Activated CD4-positive, alpha-beta memory T cell treated with anti-CD3 and anti-CD28 coated beads, Interleukin-2, amount 10 ng/mL, durations not matched to agents 7 days and 5 days (primary cell): ENCODE measurements at regions not wholly inside any gene's neighbourhood (a gene's known extent, or its start where the extent isn't known, plus 50 kb on each side); places are given as distances from the start of the nearest gene placed in this dataset.

Source experiments
- CTCF ChIA-PET: fragments of 350-600 bp; sonication (Branson Sonifier 250); formaldehyde crosslinking; loops from one replicate; lab custom pipeline; 2021; ENCODE audit warnings: antibody characterized with exemption, inconsistent platforms; lab: Charles Lee
- POLR2A ChIA-PET: fragments of 350-600 bp; sonication (Branson Sonifier 250); formaldehyde crosslinking; loops from one replicate; lab custom pipeline; 2021; ENCODE audit warnings: antibody characterized with exemption; lab: Charles Lee
- DNase-seq: peaks from one replicate; pipeline ENCODE4 v3.0.0-alpha.2; 2020
- H3K27ac Mint-ChIP-seq: one replicate; pipeline ENCODE4 v1.8.0; 2021; ENCODE audit warnings: mild to moderate bottlenecking, mixed read lengths
- H3K27me3 Mint-ChIP-seq: one replicate; pipeline ENCODE4 v1.8.0; 2021; ENCODE audit warnings: mixed read lengths
- H3K36me3 Mint-ChIP-seq: one replicate; pipeline ENCODE4 v1.8.0; 2021; ENCODE audit warnings: low read depth, mixed read lengths
- H3K4me1 Mint-ChIP-seq: one replicate; pipeline ENCODE4 v1.8.0; 2021; ENCODE audit warnings: mixed read lengths
- H3K4me3 Mint-ChIP-seq: one replicate; pipeline ENCODE4 v1.8.0; 2021; ENCODE audit warnings: mild to moderate bottlenecking, mixed read lengths
- H3K9me3 Mint-ChIP-seq: one replicate; pipeline ENCODE4 v1.8.0; 2021; ENCODE audit warnings: mixed read lengths

DNA sequence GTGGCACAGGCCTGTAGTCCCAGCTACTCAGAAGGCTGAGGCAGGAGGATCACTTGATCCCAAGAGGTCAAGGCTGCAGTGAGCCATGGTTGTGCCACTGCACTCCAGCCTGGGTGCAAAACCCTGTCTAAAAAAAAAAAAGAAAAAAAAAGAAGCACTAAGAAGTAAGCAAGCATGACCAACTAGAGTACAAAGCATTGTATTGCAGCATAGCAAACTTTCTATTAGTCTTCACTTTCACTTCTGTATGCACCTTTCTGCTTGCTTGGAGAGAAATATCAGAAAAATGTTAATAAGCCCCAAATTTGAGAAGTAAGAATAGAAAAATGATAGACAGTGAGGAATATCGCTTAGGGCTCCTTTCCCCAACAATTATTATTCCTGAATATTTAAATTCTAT, 497.7 kb upstream of the WWC1 start:
- DNase-seq: no peak
- Mint-ChIP-seq H3K36me3 (no peaks in the 10 kb centered on the region), H3K27me3 (no peaks in the 10 kb centered on the region), H3K4me1 (no peaks in the 10 kb centered on the region), H3K4me3 (no peak overlapping the region), H3K9me3 (no peaks in the 10 kb centered on the region), H3K27ac (no peak overlapping the region)
- CTCF ChIA-PET: no interaction called here
- POLR2A ChIA-PET: no interaction called here

DNA sequence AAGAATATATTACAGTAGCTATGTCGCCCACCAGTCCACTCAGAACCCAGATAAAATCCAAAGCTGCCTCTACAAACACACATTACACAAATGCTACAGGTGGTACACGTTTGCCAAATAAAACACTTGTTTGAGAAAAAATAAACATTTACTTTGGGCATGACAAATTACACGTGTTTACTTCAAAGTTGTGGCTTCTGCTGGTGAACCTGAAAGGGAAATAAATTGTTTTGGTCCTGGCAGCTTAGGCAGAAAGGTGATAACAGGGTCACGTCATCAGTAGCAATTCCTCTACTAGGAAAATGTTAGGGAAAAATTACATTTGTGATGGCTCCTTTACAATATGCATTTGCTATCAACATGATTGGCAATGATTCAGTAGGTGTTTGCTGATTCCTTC, 497.3 kb upstream of the WWC1 start:
- Mint-ChIP-seq H3K27me3 (no peaks in the 10 kb centered on the region), H3K27ac (no peak overlapping the region), H3K9me3 (no peaks in the 10 kb centered on the region), H3K4me3 (no peak overlapping the region), H3K36me3 (no peaks in the 10 kb centered on the region), H3K4me1 (no peaks in the 10 kb centered on the region)
- no peak for DNase-seq
- CTCF ChIA-PET: no interaction called here
- POLR2A ChIA-PET: no interaction called here

DNA sequence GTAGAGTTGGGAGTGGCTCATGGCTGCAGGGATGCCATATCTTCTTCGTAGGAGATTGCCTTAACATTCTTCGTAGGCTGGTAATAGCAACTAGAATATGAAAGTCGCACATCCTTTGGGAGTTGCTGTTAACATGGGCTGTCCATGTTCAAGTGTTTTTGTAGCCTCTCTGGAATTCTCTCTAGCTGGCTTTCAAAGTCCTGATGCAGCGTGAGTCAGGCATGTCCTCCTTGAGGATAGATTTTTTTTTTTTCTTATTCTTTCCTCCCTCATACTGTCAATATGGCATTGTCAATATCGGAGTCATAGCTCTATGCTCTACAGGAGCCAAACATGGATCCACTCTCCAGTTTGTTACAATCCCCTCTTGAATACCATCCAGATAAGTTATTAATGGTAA, 494.8 kb upstream of the WWC1 start:
- no peaks in the 10 kb centered on the region for H3K4me1 Mint-ChIP-seq
- no peak overlapping the region for H3K27ac Mint-ChIP-seq
- no peaks in the 10 kb centered on the region for H3K9me3 Mint-ChIP-seq
- no peaks in the 10 kb centered on the region for H3K27me3 Mint-ChIP-seq
- no peak for DNase-seq
- H3K4me3 Mint-ChIP-seq: no peak overlapping the region
- ChIA-PET CTCF (no interaction called here), POLR2A (no interaction called here)
- H3K36me3 Mint-ChIP-seq: no peaks in the 10 kb centered on the region

DNA sequence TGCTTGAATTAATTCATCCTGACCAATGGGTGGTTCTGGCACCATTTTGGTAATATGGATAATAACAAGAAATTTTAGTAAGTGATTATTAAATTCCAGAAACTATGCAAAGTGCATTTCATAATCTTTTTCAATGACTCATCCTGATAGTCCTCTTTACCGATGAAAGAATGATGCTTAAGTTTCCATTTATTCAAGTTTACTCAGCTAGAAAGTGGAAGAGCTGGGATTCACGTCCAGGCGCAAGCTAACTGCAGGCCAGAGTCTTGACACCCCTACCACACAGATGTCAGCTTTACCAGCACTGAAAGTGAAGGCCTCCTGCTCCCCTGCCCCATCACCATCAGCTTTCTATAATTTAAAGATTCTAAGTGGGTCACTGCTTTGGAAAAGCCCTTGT, 493.5 kb upstream of the WWC1 start:
- no peak overlapping the region for H3K27ac Mint-ChIP-seq

DNA sequence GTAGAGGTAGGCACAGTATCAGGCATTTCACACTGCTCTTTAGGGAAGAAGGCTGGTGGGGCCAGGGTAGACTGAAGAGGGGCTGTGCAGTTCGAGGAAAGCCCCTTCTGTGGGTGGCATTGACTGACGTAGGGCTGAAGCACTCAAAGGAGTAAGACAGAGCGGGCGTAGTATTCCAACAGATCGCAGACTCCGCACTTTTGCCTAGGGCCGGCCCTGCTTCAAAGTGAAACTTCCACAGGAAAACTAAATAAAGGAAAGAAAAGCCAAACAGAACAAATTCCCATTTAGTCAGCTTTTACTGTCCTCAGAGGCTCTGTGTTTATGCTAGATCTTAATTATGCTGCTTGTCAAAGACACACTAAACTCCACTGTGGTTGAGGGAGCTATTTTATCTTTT, 493.0 kb upstream of the WWC1 start:
- ChIA-PET POLR2A (no interaction called here), CTCF (no interaction called here)
- no peak for DNase-seq
- Mint-ChIP-seq H3K27me3 (no peaks in the 10 kb centered on the region), H3K27ac (no peak overlapping the region), H3K36me3 (no peaks in the 10 kb centered on the region), H3K4me1 (no peaks in the 10 kb centered on the region), H3K4me3 (no peak overlapping the region), H3K9me3 (no peaks in the 10 kb centered on the region)

More for the DNA sequence above, 493.5 kb upstream of the WWC1 start:
- ChIA-PET CTCF (no interaction called here), POLR2A (no interaction called here)
- no peaks in the 10 kb centered on the region for H3K36me3 Mint-ChIP-seq
- H3K4me3 Mint-ChIP-seq: no peak overlapping the region
- H3K9me3 Mint-ChIP-seq: no peaks in the 10 kb centered on the region
- H3K4me1 Mint-ChIP-seq: no peaks in the 10 kb centered on the region
- no peak for DNase-seq
- no peaks in the 10 kb centered on the region for H3K27me3 Mint-ChIP-seq

DNA sequence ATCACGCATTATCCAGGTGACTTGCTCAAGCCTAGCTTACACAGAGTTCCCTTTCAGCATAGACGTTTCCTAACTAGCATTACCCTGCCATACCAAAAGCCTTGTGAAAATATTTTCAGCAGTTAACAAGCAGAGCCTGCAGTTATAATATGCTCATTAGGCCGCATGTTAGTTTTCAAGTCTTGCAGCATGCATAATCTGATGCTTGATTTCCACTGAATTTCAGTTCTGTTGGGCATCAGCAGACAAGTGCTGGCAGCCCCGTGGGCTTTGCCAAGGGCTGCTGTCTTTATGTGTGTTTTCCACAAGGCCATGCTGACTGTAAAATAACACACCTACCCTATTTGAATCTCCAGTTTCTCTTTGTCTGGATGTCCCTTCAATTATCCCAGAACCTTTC, 491.0 kb upstream of the WWC1 start:
- no peak for DNase-seq
- CTCF ChIA-PET: no interaction called here
- no peaks in the 10 kb centered on the region for H3K36me3 Mint-ChIP-seq
- POLR2A ChIA-PET: no interaction called here
- no peak overlapping the region for H3K4me3 Mint-ChIP-seq
- H3K9me3 Mint-ChIP-seq: no peaks in the 10 kb centered on the region
- no peak overlapping the region for H3K27ac Mint-ChIP-seq
- no peaks in the 10 kb centered on the region for H3K27me3 Mint-ChIP-seq
- no peaks in the 10 kb centered on the region for H3K4me1 Mint-ChIP-seq

DNA sequence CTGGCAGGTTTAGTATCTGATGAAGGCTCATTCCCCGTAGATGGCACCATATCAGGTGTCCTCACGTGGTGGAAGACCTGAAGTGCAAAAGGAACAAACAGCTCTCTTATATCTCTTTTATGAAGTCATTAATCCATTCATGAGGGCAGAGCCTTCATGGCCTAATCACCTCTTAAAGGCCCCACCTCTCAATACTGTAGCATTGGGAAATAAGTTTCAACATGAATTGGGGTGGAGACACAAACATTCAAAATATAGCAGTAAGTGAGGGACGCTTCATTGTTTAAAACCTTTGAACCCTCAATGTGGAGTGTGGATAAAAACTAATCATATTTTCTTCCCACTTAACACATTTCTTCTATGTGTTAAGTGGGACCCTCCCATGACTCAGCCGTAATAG, 489.4 kb upstream of the WWC1 start:
- H3K27ac Mint-ChIP-seq: no peak overlapping the region
- H3K4me3 Mint-ChIP-seq: no peak overlapping the region
- ChIA-PET POLR2A (no interaction called here), CTCF (no interaction called here)
- H3K4me1 Mint-ChIP-seq: no peaks in the 10 kb centered on the region
- no peaks in the 10 kb centered on the region for H3K36me3 Mint-ChIP-seq
- DNase-seq: no peak
- no peaks in the 10 kb centered on the region for H3K9me3 Mint-ChIP-seq
- H3K27me3 Mint-ChIP-seq: no peaks in the 10 kb centered on the region

- Mint-ChIP-seq H3K27ac (no peak overlapping the region), H3K9me3 (no peaks in the 10 kb centered on the region), H3K27me3 (no peaks in the 10 kb centered on the region), H3K4me1 (no peaks in the 10 kb centered on the region), H3K36me3 (no peaks in the 10 kb centered on the region), H3K4me3 (no peak overlapping the region)
- ChIA-PET POLR2A (no interaction called here), CTCF (no interaction called here)
- DNase-seq: no peak
These were observed 488.6 kb upstream of the WWC1 start for GRCh38 chr5:167802755-167803431.

GRCh38 chr5:167804512-167805220, 486.8 kb upstream of the WWC1 start:
- ChIA-PET POLR2A (no interaction called here), CTCF (no interaction called here)
- Mint-ChIP-seq H3K9me3 (no peaks in the 10 kb centered on the region), H3K27me3 (no peaks in the 10 kb centered on the region), H3K4me1 (no peaks in the 10 kb centered on the region), H3K4me3 (no peak overlapping the region), H3K27ac (no peak overlapping the region), H3K36me3 (no peaks in the 10 kb centered on the region)
- DNase-seq: no peak

- Mint-ChIP-seq H3K36me3 (no peaks in the 10 kb centered on the region), H3K9me3 (no peaks in the 10 kb centered on the region), H3K27me3 (no peaks in the 10 kb centered on the region), H3K27ac (no peak overlapping the region), H3K4me3 (no peak overlapping the region), H3K4me1 (no peaks in the 10 kb centered on the region)
- no peak for DNase-seq
- ChIA-PET CTCF (no interaction called here), POLR2A (no interaction called here)
These were observed 480.9 kb upstream of the WWC1 start for GRCh38 chr5:167810573-167810972.

DNA sequence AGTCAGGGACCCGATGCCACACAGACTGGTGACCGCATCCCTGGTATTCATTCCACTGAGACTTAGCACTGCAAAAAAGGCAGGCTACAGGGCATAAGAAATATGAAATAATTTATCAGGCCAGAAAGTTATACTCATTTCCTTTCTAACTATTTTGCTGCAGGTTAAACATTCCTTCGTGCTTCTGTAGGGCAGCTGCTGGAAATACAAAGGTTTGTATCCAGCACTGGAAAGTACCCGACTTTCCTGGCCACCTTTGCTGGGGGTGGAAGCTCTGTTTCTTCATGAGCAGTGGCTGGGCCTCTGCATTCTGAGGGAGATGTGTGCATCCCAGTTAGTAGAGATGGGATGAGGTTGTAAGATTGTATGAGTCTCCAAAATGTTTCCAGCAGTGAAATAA, 478.6 kb upstream of the WWC1 start:
- CTCF ChIA-PET: no interaction called here

DNA sequence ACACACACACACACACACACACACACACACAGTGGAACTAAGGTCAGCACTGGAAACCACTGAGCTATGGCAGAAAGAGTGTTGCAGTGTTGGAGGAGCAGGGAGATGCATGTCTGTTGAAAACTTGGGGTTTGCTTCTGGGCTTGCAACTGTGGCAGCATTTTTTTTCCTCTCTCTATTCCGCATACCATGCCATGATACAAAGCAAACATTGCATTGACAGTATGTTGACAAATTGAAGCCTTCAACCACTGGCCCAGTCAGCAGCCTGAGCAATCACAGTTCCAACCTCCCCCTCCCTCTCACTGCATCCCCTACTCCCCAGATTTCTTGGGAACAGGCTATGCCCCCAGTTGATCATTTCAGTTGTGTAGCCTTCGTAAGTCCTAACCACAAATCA, 478.1 kb upstream of the WWC1 start:
- DNase-seq: no peak
- Mint-ChIP-seq H3K27me3 (no peaks in the 10 kb centered on the region), H3K4me1 (no peaks in the 10 kb centered on the region), H3K4me3 (no peak overlapping the region), H3K36me3 (no peaks in the 10 kb centered on the region), H3K27ac (no peak overlapping the region), H3K9me3 (no peaks in the 10 kb centered on the region)
- ChIA-PET CTCF (no interaction called here), POLR2A (no interaction called here)

More for the DNA sequence above, 478.6 kb upstream of the WWC1 start:
- Mint-ChIP-seq H3K27me3 (no peaks in the 10 kb centered on the region), H3K27ac (no peak overlapping the region), H3K4me1 (no peaks in the 10 kb centered on the region), H3K9me3 (no peaks in the 10 kb centered on the region), H3K4me3 (no peak overlapping the region), H3K36me3 (no peaks in the 10 kb centered on the region)
- POLR2A ChIA-PET: no interaction called here
- DNase-seq: no peak

GRCh38 chr5:167814040-167814439, 477.4 kb upstream of the WWC1 start:
- POLR2A ChIA-PET: no interaction called here
- no peak for DNase-seq
- H3K9me3 Mint-ChIP-seq: no peaks in the 10 kb centered on the region
- H3K4me1 Mint-ChIP-seq: no peaks in the 10 kb centered on the region
- no peaks in the 10 kb centered on the region for H3K36me3 Mint-ChIP-seq
- H3K27ac Mint-ChIP-seq: no peak overlapping the region
- CTCF ChIA-PET: no interaction called here
- H3K4me3 Mint-ChIP-seq: no peak overlapping the region
- no peaks in the 10 kb centered on the region for H3K27me3 Mint-ChIP-seq

- POLR2A ChIA-PET: no interaction called here
- CTCF ChIA-PET: no interaction called here
These were observed 476.6 kb upstream of the WWC1 start for GRCh38 chr5:167814828-167815227.

More at GRCh38 chr5:167814828-167815227, 476.6 kb upstream of the WWC1 start:
- no peak overlapping the region for H3K27ac Mint-ChIP-seq
- H3K36me3 Mint-ChIP-seq: no peaks in the 10 kb centered on the region
- no peaks in the 10 kb centered on the region for H3K27me3 Mint-ChIP-seq
- no peaks in the 10 kb centered on the region for H3K4me1 Mint-ChIP-seq
- no peaks in the 10 kb centered on the region for H3K9me3 Mint-ChIP-seq
- H3K4me3 Mint-ChIP-seq: no peak overlapping the region
- no peak for DNase-seq
